GM23338 (cell line): ENCODE measurements at regions not wholly inside any gene's neighbourhood (a gene's known extent, or its start where the extent isn't known, plus 50 kb on each side); places are given as distances from the start of the nearest gene placed in this dataset.

Experiments
- CTCF ChIP-seq, 2 experiments: fragments of 200-600 bp in 1 of 2; sonication (generic) in 1 of 2; conservative IDR thresholded peaks; 2 replicates each; pipeline versions ENCODE4 v1.5.1 to v1.6.1; 2016 to 2017; ENCODE audit warnings: antibody characterized with exemption in 2 of 2, low read depth in 2 of 2, mild to moderate bottlenecking in 2 of 2, moderate library complexity in 1 of 2
- EZH2 ChIP-seq: fragments of 200-600 bp; sonication (generic); IDR thresholded peaks from one replicate; pipeline ENCODE4 v1.8.0; 2017; ENCODE audit warnings: antibody characterized with exemption, mild to moderate bottlenecking, low read depth; ENCODE audit not compliant: unreplicated experiment
- EZH2phosphoT487 ChIP-seq: fragments of 200-600 bp; sonication (generic); IDR thresholded peaks from one replicate; pipeline ENCODE4 v1.8.1; 2018; ENCODE audit warnings: antibody characterized with exemption; ENCODE audit not compliant: unreplicated experiment
- NANOG ChIP-seq: IDR thresholded peaks from 2 replicates; pipeline ENCODE4 v1.6.1; 2016; ENCODE audit warnings: antibody characterized with exemption, borderline replicate concordance
- POLR2AphosphoS5 ChIP-seq: IDR thresholded peaks from 2 replicates; pipeline ENCODE4 v1.6.1; 2016; ENCODE audit warnings: antibody characterized with exemption, low read depth
- ZNF331 ChIP-seq: fragments of 250-450 bp; sonication (Bioruptor Pico); IDR thresholded peaks from 2 replicates; pipeline ENCODE4 v1.5.0; 2020; ENCODE audit warnings: low read depth, mild to moderate bottlenecking, moderate library complexity
- ZNF462 ChIP-seq: fragments of 250-450 bp; sonication (Bioruptor Pico); IDR thresholded peaks from 2 replicates; pipeline ENCODE4 v1.5.0; 2020; ENCODE audit warnings: mild to moderate bottlenecking, moderate library complexity

GRCh38 chr5:24862117-24862516 is 217.3 kb upstream of the CDH10 start:
- TF ChIP-seq CTCF (conservative IDR thresholded peaks at IDR 0.05; ENCODE audit: low read depth in 2 of 2): no peak
- no peak for TF ChIP-seq EZH2
- no peak for TF ChIP-seq POLR2AphosphoS5
- no peak for TF ChIP-seq EZH2phosphoT487
- no peak for TF ChIP-seq NANOG
- no peak for TF ChIP-seq ZNF462 (CRISPR knock-in tag)
- no peak for TF ChIP-seq ZNF331 (CRISPR knock-in tag)
